WTC11 (cell line): ENCODE measurements at regions not wholly inside any gene's neighbourhood (a gene's known extent, or its start where the extent isn't known, plus 50 kb on each side); places are given as distances from the start of the nearest gene placed in this dataset.

Experiments used
- ATAC-seq: fragments of 200-7000 bp; cut with Tn5 transposase; 2 replicates; pipeline ENCODE4 v1.10.0; 2021; ENCODE audit warnings: mild to moderate bottlenecking, moderate library complexity
- CTCF ChIA-PET: fragments of 300-600 bp; sonication (Branson Sonifier 250); formaldehyde crosslinking; loops from one replicate; lab custom pipeline; 2021; ENCODE audit warnings: antibody characterized with exemption; lab: Charles Lee
- POLR2A ChIA-PET: fragments of 350-600 bp; sonication (Branson Sonifier 250); formaldehyde crosslinking; loops from one replicate; lab custom pipeline; 2021; ENCODE audit warnings: antibody characterized with exemption; lab: Charles Lee
- DNase-seq: peaks from one replicate; pipeline ENCODE4 v3.0.0; 2021; ENCODE audit warnings: low spot score
- H3K27ac Mint-ChIP-seq: 2 replicates; pipeline ENCODE4 v1.8.0; 2021; ENCODE audit warnings: mixed read lengths
- H3K27me3 Mint-ChIP-seq: 2 replicates; pipeline ENCODE4 v1.8.0; 2021; ENCODE audit warnings: low read depth, mild to moderate bottlenecking, moderate library complexity, mixed read lengths
- H3K36me3 Mint-ChIP-seq: 2 replicates; pipeline ENCODE4 v1.8.0; 2021; ENCODE audit warnings: mixed read lengths
- H3K4me1 Mint-ChIP-seq: 2 replicates; pipeline ENCODE4 v1.8.0; 2022; ENCODE audit warnings: mixed read lengths
- H3K4me3 Mint-ChIP-seq: 2 replicates; pipeline ENCODE4 v1.8.0; 2021; ENCODE audit warnings: mild to moderate bottlenecking, moderate library complexity, mixed read lengths
- H3K9me3 Mint-ChIP-seq: 2 replicates; pipeline ENCODE4 v1.8.0; 2021; ENCODE audit warnings: mixed read lengths
- ARID4B ChIP-seq: sonication (generic); formaldehyde crosslinking; IDR thresholded peaks from 2 replicates; pipeline ENCODE4 v1.8.0; 2023; ENCODE audit warnings: missing genetic modification reagents, mild to moderate bottlenecking, borderline replicate concordance
- ELF4 ChIP-seq: sonication (generic); formaldehyde crosslinking; IDR thresholded peaks from 2 replicates; pipeline ENCODE4 v1.8.1; 2022; ENCODE audit warnings: low read depth, mild to moderate bottlenecking, moderate library complexity, missing genetic modification reagents
- ERG ChIP-seq: fragments of 250-450 bp; sonication (Bioruptor Pico); IDR thresholded peaks from 2 replicates; pipeline ENCODE4 v1.8.0; 2021; ENCODE audit warnings: mild to moderate bottlenecking
- FOXJ3 ChIP-seq: sonication (generic); formaldehyde crosslinking; IDR thresholded peaks from 2 replicates; pipeline ENCODE4 v1.9.0; 2021; ENCODE audit warnings: missing genetic modification reagents, mild to moderate bottlenecking, borderline replicate concordance
- MYBL2 ChIP-seq: sonication (generic); formaldehyde crosslinking; IDR thresholded peaks from 2 replicates; pipeline ENCODE4 v1.8.1; 2023; ENCODE audit warnings: mild to moderate bottlenecking, moderate library complexity, missing genetic modification reagents
- NFYB ChIP-seq: sonication (generic); formaldehyde crosslinking; conservative IDR thresholded peaks from 2 replicates; pipeline ENCODE4 v1.8.0; 2022; ENCODE audit warnings: low read depth, missing genetic modification reagents
- PRDM15 ChIP-seq: sonication (generic); formaldehyde crosslinking; IDR thresholded peaks from 2 replicates; pipeline ENCODE4 v1.8.0; 2022; ENCODE audit warnings: missing genetic modification reagents
- SMAD3 ChIP-seq: sonication (generic); formaldehyde crosslinking; IDR thresholded peaks from 2 replicates; pipeline ENCODE4 v1.8.0; 2022; ENCODE audit warnings: missing genetic modification reagents, mild to moderate bottlenecking, borderline replicate concordance
- TEAD1 ChIP-seq: sonication (generic); formaldehyde crosslinking; IDR thresholded peaks from 2 replicates; pipeline ENCODE4 v1.8.0; 2022; ENCODE audit warnings: mild to moderate bottlenecking, missing genetic modification reagents
- ZNF232 ChIP-seq: sonication (generic); formaldehyde crosslinking; IDR thresholded peaks from 2 replicates; pipeline ENCODE4 v1.8.0; 2022; ENCODE audit warnings: mild to moderate bottlenecking, missing genetic modification reagents
- ZNF263 ChIP-seq: sonication (generic); formaldehyde crosslinking; IDR thresholded peaks from 2 replicates; pipeline ENCODE4 v1.8.1; 2022; ENCODE audit warnings: low read depth, mild to moderate bottlenecking, moderate library complexity, missing genetic modification reagents
- ZNF281 ChIP-seq: sonication (generic); formaldehyde crosslinking; IDR thresholded peaks from 2 replicates; pipeline ENCODE4 v1.8.0; 2023; ENCODE audit warnings: mild to moderate bottlenecking, missing genetic modification reagents
- ZNF416 ChIP-seq: fragments of 250-450 bp; sonication (Bioruptor Pico); IDR thresholded peaks from 2 replicates; pipeline ENCODE4 v1.9.0; 2021; ENCODE audit warnings: mild to moderate bottlenecking, inconsistent platforms
- ZNF532 ChIP-seq: fragments of 250-450 bp; sonication (Bioruptor Pico); IDR thresholded peaks from 2 replicates; pipeline ENCODE4 v1.9.0; 2021; ENCODE audit warnings: mild to moderate bottlenecking, borderline replicate concordance
- ZSCAN18 ChIP-seq: fragments of 250-450 bp; sonication (Bioruptor Pico); IDR thresholded peaks from 2 replicates; pipeline ENCODE4 v2.1.2; 2022; ENCODE audit warnings: mild to moderate bottlenecking, moderate library complexity

GRCh38 chr14:25222256-25222655 lies 172.3 kb upstream of the STXBP6 start (continued):
- TF ChIP-seq ERG (CRISPR knock-in tag), result no peak
- no peak for TF ChIP-seq ZNF281 (CRISPR knock-in tag)
- TF ChIP-seq ARID4B (CRISPR knock-in tag), result no peak
- TF ChIP-seq ZSCAN18 (CRISPR knock-in tag), result no peak
- TF ChIP-seq NFYB (CRISPR knock-in tag), result no peak
- no peak for TF ChIP-seq TEAD1 (CRISPR knock-in tag)
- no peak for TF ChIP-seq SMAD3 (CRISPR knock-in tag)
- TF ChIP-seq PRDM15 (CRISPR knock-in tag), result no peak
- TF ChIP-seq ELF4 (CRISPR knock-in tag), result no peak
- no peak for TF ChIP-seq ZNF416 (CRISPR knock-in tag)
- TF ChIP-seq FOXJ3 (CRISPR knock-in tag), result no peak

- Mint-ChIP-seq H3K4me1 (no peaks in the 10 kb centered on the region), H3K9me3 (no peaks in the 10 kb centered on the region), H3K36me3 (no peaks in the 10 kb centered on the region), H3K27me3 (no peaks in the 10 kb centered on the region), H3K4me3 (no peak overlapping the region), H3K27ac (no peak overlapping the region)
- ATAC-seq, result no peak
- no peak for DNase-seq
- ChIA-PET POLR2A (no interaction called here), CTCF (interaction anchor here (2.4 kb wide), 1 partner anchor 17 kb away, joined by 6 read pairs; no protein-coding TSS in a partner anchor)
- no peak for TF ChIP-seq ZNF232 (CRISPR knock-in tag)
- no peak for TF ChIP-seq ZNF532
- TF ChIP-seq ZNF263 (CRISPR knock-in tag), result no peak
- TF ChIP-seq TEAD1 (CRISPR knock-in tag), result no peak
- TF ChIP-seq ZNF281 (CRISPR knock-in tag), result no peak
- TF ChIP-seq MYBL2 (CRISPR knock-in tag), result no peak
These were observed 170.6 kb upstream of the STXBP6 start for GRCh38 chr14:25220514-25220913.
